Dermis blood vessel endothelial cell (primary cell): ENCODE measurements at regions not wholly inside any gene's neighbourhood (a gene's known extent, or its start where the extent isn't known, plus 50 kb on each side); places are given as distances from the start of the nearest gene placed in this dataset.
"Not testable (repeated sequence)": the region's sequence is repeated elsewhere in the genome, so short reads cannot be mapped to it uniquely, and the experiment has no call there.

ENCODE experiments used
- DNase-seq: peaks from one replicate; pipeline ENCODE4 v3.0.0; 2010

GRCh38 chr4:66522244-66522643, 852.0 kb upstream of the EPHA5 start:
- no peak for DNase-seq

GRCh38 chr4:66516940-66517339, 846.7 kb upstream of the EPHA5 start:
- DNase-seq: no peak

GRCh38 chr4:66506985-66507384, 836.7 kb upstream of the EPHA5 start:
- DNase-seq: no peak

- DNase-seq: no peak
Measured at GRCh38 chr4:66501997-66502396, 831.7 kb upstream of the EPHA5 start.

GRCh38 chr4:66490729-66491128, 820.4 kb upstream of the EPHA5 start:
- no peak for DNase-seq

GRCh38 chr4:66489783-66490452, 819.6 kb upstream of the EPHA5 start:
- no peak for DNase-seq

- DNase-seq: no peak
Measured at GRCh38 chr4:66489370-66489769, 819.1 kb upstream of the EPHA5 start.

- DNase-seq: no peak
Measured at GRCh38 chr4:66486068-66486467, 815.8 kb upstream of the EPHA5 start.

- no peak for DNase-seq
Measured at GRCh38 chr4:66482186-66482585, 811.9 kb upstream of the EPHA5 start.

- no peak for DNase-seq
Measured at GRCh38 chr4:66475596-66475995, 805.3 kb upstream of the EPHA5 start.

- DNase-seq: no peak
Measured at GRCh38 chr4:66465111-66465510, 794.8 kb upstream of the EPHA5 start.

GRCh38 chr4:66462890-66463289, 792.6 kb upstream of the EPHA5 start:
- not testable (repeated sequence) for DNase-seq

GRCh38 chr4:66451741-66452140, 781.5 kb upstream of the EPHA5 start:
- DNase-seq: no peak

GRCh38 chr4:66443008-66443407, 772.7 kb upstream of the EPHA5 start:
- DNase-seq: no peak

- DNase-seq: no peak
Measured at GRCh38 chr4:66439508-66439907, 769.2 kb upstream of the EPHA5 start.

- no peak for DNase-seq
Measured at GRCh38 chr4:66433706-66434105, 763.4 kb upstream of the EPHA5 start.

GRCh38 chr4:66430856-66431255, 760.6 kb upstream of the EPHA5 start:
- no peak for DNase-seq

- no peak for DNase-seq
Measured at GRCh38 chr4:66429276-66429675, 759.0 kb upstream of the EPHA5 start.

GRCh38 chr4:66416425-66416824, 746.1 kb upstream of the EPHA5 start:
- no peak for DNase-seq

GRCh38 chr4:66404141-66404540, 733.9 kb upstream of the EPHA5 start:
- no peak for DNase-seq

GRCh38 chr4:66376921-66377320, 706.6 kb upstream of the EPHA5 start:
- DNase-seq: no peak

GRCh38 chr4:66376396-66376795, 706.1 kb upstream of the EPHA5 start:
- no peak for DNase-seq

- DNase-seq: no peak
Measured at GRCh38 chr4:66373268-66373667, 703.0 kb upstream of the EPHA5 start.

GRCh38 chr4:66372706-66373105, 702.4 kb upstream of the EPHA5 start:
- no peak for DNase-seq

- DNase-seq: no peak
Measured at GRCh38 chr4:66367043-66367660, 696.9 kb upstream of the EPHA5 start.
